ENCODE measurements at regions not wholly inside any gene's neighbourhood (a gene's known extent, or its start where the extent isn't known, plus 50 kb on each side); places are given as distances from the start of the nearest gene placed in this dataset.

DNA sequence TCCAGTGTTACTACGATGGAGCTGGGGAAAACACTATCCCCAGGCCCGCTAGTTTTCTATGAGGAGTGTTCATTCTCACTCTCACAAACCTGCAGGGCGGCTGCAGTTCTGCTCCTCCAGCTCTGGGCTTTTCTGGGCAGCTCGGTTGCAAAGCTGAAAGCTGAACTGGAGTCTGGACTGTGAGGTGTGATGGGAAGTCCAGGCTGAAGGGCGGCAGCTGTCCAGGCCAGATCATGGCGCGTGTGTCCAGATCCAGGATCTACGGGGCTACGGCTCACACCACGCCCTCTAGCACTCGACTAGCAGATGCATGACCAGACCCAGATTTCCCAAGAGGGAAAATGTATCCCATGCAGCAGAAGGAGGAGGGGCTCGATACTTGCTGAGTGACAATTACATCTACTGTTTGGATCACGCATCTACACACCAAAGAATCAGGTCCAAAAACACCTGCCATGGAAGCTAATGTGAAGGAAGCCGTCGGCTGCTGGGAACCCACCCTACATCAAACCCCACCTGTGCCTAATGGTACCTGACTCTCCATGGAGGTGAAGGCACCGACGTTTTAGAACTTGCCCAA lies 555.0 kb downstream of the BRD1 start:
- H3K9me3 Mint-ChIP-seq: no peaks in the 10 kb centered on the region
- no peak overlapping the region for H3K27ac Mint-ChIP-seq

DNA sequence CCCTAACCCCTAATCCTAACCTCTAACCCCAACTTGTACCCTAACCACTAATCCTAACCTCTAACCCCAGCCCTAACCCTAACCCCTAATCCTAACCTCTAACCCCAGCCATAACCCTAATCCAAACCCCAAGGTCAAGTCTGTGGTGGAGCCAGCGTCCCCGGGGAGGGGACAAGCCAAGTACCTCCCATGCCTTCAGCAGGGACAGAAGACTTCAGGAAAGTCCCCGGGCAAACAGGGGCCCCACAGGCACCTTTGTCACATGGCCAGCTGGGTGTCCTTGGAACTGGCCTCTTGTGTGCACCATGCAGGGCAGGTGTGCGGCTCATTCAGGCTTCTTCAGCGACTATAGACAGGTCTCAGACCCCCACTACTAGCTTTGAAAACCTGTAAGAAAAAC lies 555.8 kb downstream of the BRD1 start:
- DNase-seq: no peak
- intact Hi-C loops (cut with micrococcal nuclease): no loop called here
- Mint-ChIP-seq H3K27me3 (ENCODE audit: low read depth) (peaks cover 22% of the 10 kb centered on the region), H3K9me3 (no peaks in the 10 kb centered on the region), H3K4me3 (no peak overlapping the region), H3K36me3 (ENCODE audit: low read depth) (no peaks in the 10 kb centered on the region), H3K4me1 (ENCODE audit: low read depth) (no peaks in the 10 kb centered on the region), H3K27ac (no peak overlapping the region)
- CTCF ChIA-PET: no interaction called here

More for the DNA sequence above, 555.0 kb downstream of the BRD1 start:
- no peak overlapping the region for H3K4me3 Mint-ChIP-seq
- peaks cover 19% of the 10 kb centered on the region for H3K27me3 Mint-ChIP-seq (ENCODE audit: low read depth)
- intact Hi-C loops (cut with micrococcal nuclease): no loop called here
- no peaks in the 10 kb centered on the region for H3K4me1 Mint-ChIP-seq (ENCODE audit: low read depth)
- no peaks in the 10 kb centered on the region for H3K36me3 Mint-ChIP-seq (ENCODE audit: low read depth)
- CTCF ChIA-PET: no interaction called here
- no peak for DNase-seq

DNA sequence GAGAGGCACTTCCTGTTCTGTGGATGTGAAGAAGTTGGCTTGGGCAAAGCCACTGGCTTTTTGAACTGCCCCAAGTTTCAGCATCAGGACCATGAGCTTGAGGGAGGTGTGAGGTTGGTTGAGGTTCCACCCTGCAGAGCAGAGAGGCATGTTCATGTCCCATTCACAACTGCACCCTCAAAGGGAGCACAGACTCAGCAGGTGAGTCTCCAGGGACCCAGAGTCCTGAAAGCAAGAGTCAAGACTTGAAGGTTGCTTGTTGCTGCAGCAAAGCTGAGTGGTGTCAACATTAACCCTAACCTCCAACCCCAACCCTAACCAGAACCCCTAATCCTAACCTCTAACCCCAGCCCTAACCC lies 556.3 kb downstream of the BRD1 start:
- Mint-ChIP-seq H3K27me3 (ENCODE audit: low read depth) (peaks cover 22% of the 10 kb centered on the region), H3K4me1 (ENCODE audit: low read depth) (no peaks in the 10 kb centered on the region), H3K4me3 (no peak overlapping the region), H3K9me3 (no peaks in the 10 kb centered on the region), H3K27ac (no peak overlapping the region), H3K36me3 (ENCODE audit: low read depth) (no peaks in the 10 kb centered on the region)
- intact Hi-C loops (cut with micrococcal nuclease): no loop called here
- no peak for DNase-seq
- CTCF ChIA-PET: no interaction called here

- no peak for DNase-seq
- intact Hi-C loops (cut with micrococcal nuclease): no loop called here
- Mint-ChIP-seq H3K9me3 (no peaks in the 10 kb centered on the region), H3K4me3 (no peak overlapping the region), H3K4me1 (ENCODE audit: low read depth) (no peaks in the 10 kb centered on the region), H3K27me3 (ENCODE audit: low read depth) (peaks cover 22% of the 10 kb centered on the region), H3K36me3 (ENCODE audit: low read depth) (no peaks in the 10 kb centered on the region), H3K27ac (no peak overlapping the region)
- CTCF ChIA-PET: no interaction called here
Observed at GRCh38 chr22:49270595-49271368, 556.9 kb downstream of the BRD1 start.

DNA sequence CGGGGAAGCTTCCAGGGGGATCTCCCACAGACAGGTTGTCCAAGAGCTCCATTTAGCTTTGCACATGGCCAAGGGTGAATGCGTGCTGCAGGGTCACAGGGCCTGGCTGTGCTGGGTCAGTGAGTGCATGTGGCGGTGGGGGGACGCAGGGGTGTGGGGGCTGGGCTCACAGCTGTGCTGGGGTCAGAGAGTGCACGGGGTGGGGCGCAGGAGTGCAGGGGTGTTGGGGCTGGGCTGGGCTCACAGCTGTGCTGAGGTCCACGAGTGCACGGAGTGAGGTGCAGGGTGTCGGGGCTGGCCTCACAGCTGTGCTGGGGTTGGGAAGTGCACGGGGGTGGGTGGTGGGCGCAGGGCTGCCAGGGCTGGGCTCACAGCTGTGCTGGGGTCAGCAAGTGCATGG lies 557.7 kb downstream of the BRD1 start:
- CTCF ChIA-PET: no interaction called here
- intact Hi-C loops (cut with micrococcal nuclease): no loop called here
- Mint-ChIP-seq H3K36me3 (ENCODE audit: low read depth) (no peaks in the 10 kb centered on the region), H3K27me3 (ENCODE audit: low read depth) (peaks cover 24% of the 10 kb centered on the region), H3K4me1 (ENCODE audit: low read depth) (no peaks in the 10 kb centered on the region), H3K27ac (no peak overlapping the region), H3K4me3 (no peak overlapping the region), H3K9me3 (no peaks in the 10 kb centered on the region)
- no peak for DNase-seq

GRCh38 chr22:49269371-49269770 lies 558.3 kb downstream of the BRD1 start:
- no peak overlapping the region for H3K27ac Mint-ChIP-seq
- H3K27me3 Mint-ChIP-seq (ENCODE audit: low read depth): peaks cover 29% of the 10 kb centered on the region
- no peak for DNase-seq
- no peaks in the 10 kb centered on the region for H3K36me3 Mint-ChIP-seq (ENCODE audit: low read depth)
- H3K4me1 Mint-ChIP-seq (ENCODE audit: low read depth): no peaks in the 10 kb centered on the region
- intact Hi-C loops (cut with micrococcal nuclease): no loop called here
- H3K9me3 Mint-ChIP-seq: no peaks in the 10 kb centered on the region
- no peak overlapping the region for H3K4me3 Mint-ChIP-seq
- CTCF ChIA-PET: no interaction called here

GRCh38 chr22:49268924-49269323 lies 558.7 kb downstream of the BRD1 start:
- H3K4me1 Mint-ChIP-seq (ENCODE audit: low read depth): no peaks in the 10 kb centered on the region
- H3K4me3 Mint-ChIP-seq: no peak overlapping the region
- H3K36me3 Mint-ChIP-seq (ENCODE audit: low read depth): no peaks in the 10 kb centered on the region
- no peak overlapping the region for H3K27ac Mint-ChIP-seq
- DNase-seq: no peak
- CTCF ChIA-PET: no interaction called here
- intact Hi-C loops (cut with micrococcal nuclease): no loop called here
- no peaks in the 10 kb centered on the region for H3K9me3 Mint-ChIP-seq
- H3K27me3 Mint-ChIP-seq (ENCODE audit: low read depth): peaks cover 29% of the 10 kb centered on the region

- H3K9me3 Mint-ChIP-seq: no peaks in the 10 kb centered on the region
Observed at GRCh38 chr22:49267996-49268395, 559.7 kb downstream of the BRD1 start.

DNA sequence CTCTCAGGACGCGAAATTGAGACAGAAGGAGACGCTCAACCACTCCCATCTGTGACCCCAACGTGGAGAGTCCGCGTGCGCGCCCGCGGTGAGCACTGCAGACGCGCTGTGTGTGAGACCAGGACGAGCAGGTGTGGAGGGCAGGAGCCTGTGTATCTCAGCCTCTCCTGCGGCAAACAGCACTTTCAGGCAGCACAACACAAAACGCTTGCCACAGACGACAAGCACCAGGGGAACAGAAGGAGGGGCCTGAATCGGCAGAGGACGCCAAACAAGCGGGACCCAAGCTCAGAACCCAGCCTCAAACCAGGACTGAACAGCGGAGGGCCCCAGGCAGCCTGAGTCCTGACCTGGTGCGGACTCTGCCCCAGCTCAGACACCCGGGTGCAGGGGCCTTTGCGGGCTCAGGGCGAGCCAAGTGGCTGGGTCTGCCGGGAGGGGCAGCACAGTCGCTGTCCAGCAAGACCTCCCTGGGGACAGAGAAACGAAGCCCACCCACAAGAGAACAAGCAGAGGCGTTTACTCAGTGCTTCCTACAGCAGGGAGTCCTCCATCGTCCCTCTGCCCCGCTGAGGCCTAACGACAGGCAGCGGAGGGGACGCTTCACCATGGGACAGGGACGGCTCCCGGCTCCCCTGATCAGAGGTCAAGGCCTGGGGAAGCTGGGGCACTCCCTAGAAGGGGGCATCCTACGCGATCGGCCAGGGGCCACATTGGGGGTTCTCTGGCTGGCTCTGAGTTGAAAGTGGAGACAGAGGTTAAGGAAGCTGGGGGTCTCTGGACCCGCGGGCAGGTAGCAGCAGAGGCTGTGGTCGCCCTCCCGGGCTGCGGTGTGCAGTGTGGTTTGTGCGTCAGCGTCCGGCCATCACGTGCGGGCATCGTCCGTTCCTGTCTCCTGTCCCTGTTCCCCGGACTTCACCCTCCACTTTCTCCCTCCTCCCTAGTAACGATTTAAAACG lies 560.8 kb downstream of the BRD1 start:
- H3K27ac Mint-ChIP-seq: no peak overlapping the region
- CTCF ChIA-PET: no interaction called here
- H3K4me1 Mint-ChIP-seq (ENCODE audit: low read depth): no peaks in the 10 kb centered on the region
- peaks cover 29% of the 10 kb centered on the region for H3K27me3 Mint-ChIP-seq (ENCODE audit: low read depth)
- H3K36me3 Mint-ChIP-seq (ENCODE audit: low read depth): no peaks in the 10 kb centered on the region
- intact Hi-C loops (cut with micrococcal nuclease): no loop called here
- DNase-seq: no peak
- H3K9me3 Mint-ChIP-seq: no peaks in the 10 kb centered on the region
- no peak overlapping the region for H3K4me3 Mint-ChIP-seq

More at GRCh38 chr22:49267996-49268395, 559.7 kb downstream of the BRD1 start:
- Mint-ChIP-seq H3K36me3 (ENCODE audit: low read depth) (no peaks in the 10 kb centered on the region), H3K4me3 (no peak overlapping the region), H3K4me1 (ENCODE audit: low read depth) (no peaks in the 10 kb centered on the region), H3K27me3 (ENCODE audit: low read depth) (peaks cover 29% of the 10 kb centered on the region), H3K27ac (no peak overlapping the region)
- no peak for DNase-seq
- intact Hi-C loops (cut with micrococcal nuclease): no loop called here
- CTCF ChIA-PET: no interaction called here

DNA sequence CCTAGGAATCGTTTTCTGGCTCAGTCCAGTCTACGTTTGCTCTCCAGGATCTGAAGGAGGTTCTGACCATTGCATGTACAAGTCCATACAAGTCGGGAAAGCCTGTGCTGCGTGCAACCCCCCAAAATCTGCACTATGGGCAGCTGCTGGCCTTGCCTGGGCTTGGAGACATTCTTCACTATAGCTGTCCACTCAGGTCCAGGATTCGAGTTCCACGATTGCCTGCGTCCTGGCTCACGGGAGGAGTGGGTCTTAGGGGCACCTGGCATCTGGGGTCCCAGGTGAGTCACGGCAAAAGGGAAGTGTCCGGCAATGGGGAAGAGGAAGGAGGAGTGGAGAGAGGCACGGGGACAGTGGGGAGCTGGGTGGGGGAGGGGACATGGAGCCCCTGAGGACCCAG lies 563.0 kb downstream of the BRD1 start:
- H3K4me1 Mint-ChIP-seq (ENCODE audit: low read depth): no peaks in the 10 kb centered on the region
- intact Hi-C loops (cut with micrococcal nuclease): no loop called here

GRCh38 chr22:49263101-49263500 lies 564.6 kb downstream of the BRD1 start:
- Mint-ChIP-seq H3K36me3 (ENCODE audit: low read depth) (no peaks in the 10 kb centered on the region), H3K27me3 (ENCODE audit: low read depth) (peaks cover 14% of the 10 kb centered on the region)
- DNase-seq: no peak

More for the DNA sequence above, 563.0 kb downstream of the BRD1 start:
- no peak for DNase-seq
- peaks cover 23% of the 10 kb centered on the region for H3K27me3 Mint-ChIP-seq (ENCODE audit: low read depth)
- H3K9me3 Mint-ChIP-seq: no peaks in the 10 kb centered on the region
- no peak overlapping the region for H3K27ac Mint-ChIP-seq
- H3K4me3 Mint-ChIP-seq: no peak overlapping the region
- CTCF ChIA-PET: no interaction called here
- H3K36me3 Mint-ChIP-seq (ENCODE audit: low read depth): no peaks in the 10 kb centered on the region

GRCh38 chr22:49262167-49262566 lies 565.5 kb downstream of the BRD1 start:
- Mint-ChIP-seq H3K27me3 (ENCODE audit: low read depth) (peaks cover 7% of the 10 kb centered on the region), H3K9me3 (no peaks in the 10 kb centered on the region), H3K36me3 (ENCODE audit: low read depth) (no peaks in the 10 kb centered on the region), H3K27ac (no peak overlapping the region), H3K4me3 (no peak overlapping the region), H3K4me1 (ENCODE audit: low read depth) (no peaks in the 10 kb centered on the region)
- no peak for DNase-seq
- intact Hi-C loops (cut with micrococcal nuclease): no loop called here
- CTCF ChIA-PET: no interaction called here

More at GRCh38 chr22:49263101-49263500, 564.6 kb downstream of the BRD1 start:
- Mint-ChIP-seq H3K4me1 (ENCODE audit: low read depth) (no peaks in the 10 kb centered on the region), H3K9me3 (no peaks in the 10 kb centered on the region), H3K27ac (no peak overlapping the region), H3K4me3 (no peak overlapping the region)
- CTCF ChIA-PET: interaction anchor here (0.6 kb wide), 1 partner anchor 50 kb away, joined by 3 read pairs; no protein-coding TSS in a partner anchor
- intact Hi-C loops (cut with micrococcal nuclease): no loop called here

All from activated naive CD4-positive, alpha-beta T cell treated with anti-CD3 and anti-CD28 coated beads for 36 hours (primary cell).